ENCODE measurements at regions not wholly inside any gene's neighbourhood (a gene's known extent, or its start where the extent isn't known, plus 50 kb on each side); places are given as distances from the start of the nearest gene placed in this dataset.

DNA sequence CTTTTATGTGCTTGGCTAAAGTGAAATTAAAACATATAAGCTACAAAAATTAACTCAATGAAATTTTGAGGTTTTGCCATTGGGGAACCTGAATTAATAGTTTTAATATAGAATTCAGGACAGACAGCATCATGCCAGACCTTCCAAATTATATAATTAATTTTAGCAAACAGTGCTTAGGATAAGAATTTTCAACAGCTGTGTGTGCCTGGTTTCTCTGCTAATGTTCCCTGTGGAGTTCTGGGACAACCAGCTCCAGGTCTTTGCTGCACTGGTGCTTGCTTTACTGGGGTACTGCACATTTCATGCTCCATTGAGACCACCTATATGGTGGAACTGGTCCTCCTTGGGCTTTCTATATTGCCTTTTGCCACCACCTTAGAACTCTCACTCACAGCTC lies 199.5 kb downstream of the NDFIP2 start:
- TF ChIP-seq, protein P1, sequence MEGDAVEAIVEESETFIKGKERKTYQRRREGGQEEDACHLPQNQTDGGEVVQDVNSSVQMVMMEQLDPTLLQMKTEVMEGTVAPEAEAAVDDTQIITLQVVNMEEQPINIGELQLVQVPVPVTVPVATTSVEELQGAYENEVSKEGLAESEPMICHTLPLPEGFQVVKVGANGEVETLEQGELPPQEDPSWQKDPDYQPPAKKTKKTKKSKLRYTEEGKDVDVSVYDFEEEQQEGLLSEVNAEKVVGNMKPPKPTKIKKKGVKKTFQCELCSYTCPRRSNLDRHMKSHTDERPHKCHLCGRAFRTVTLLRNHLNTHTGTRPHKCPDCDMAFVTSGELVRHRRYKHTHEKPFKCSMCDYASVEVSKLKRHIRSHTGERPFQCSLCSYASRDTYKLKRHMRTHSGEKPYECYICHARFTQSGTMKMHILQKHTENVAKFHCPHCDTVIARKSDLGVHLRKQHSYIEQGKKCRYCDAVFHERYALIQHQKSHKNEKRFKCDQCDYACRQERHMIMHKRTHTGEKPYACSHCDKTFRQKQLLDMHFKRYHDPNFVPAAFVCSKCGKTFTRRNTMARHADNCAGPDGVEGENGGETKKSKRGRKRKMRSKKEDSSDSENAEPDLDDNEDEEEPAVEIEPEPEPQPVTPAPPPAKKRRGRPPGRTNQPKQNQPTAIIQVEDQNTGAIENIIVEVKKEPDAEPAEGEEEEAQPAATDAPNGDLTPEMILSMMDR (IDR thresholded peaks at IDR 0.05), result no peak
- no peak for TF ChIP-seq POLR2A (IDR thresholded peaks at IDR 0.05)
